ENCODE measurements at regions not wholly inside any gene's neighbourhood (a gene's known extent, or its start where the extent isn't known, plus 50 kb on each side); places are given as distances from the start of the nearest gene placed in this dataset.

DNA sequence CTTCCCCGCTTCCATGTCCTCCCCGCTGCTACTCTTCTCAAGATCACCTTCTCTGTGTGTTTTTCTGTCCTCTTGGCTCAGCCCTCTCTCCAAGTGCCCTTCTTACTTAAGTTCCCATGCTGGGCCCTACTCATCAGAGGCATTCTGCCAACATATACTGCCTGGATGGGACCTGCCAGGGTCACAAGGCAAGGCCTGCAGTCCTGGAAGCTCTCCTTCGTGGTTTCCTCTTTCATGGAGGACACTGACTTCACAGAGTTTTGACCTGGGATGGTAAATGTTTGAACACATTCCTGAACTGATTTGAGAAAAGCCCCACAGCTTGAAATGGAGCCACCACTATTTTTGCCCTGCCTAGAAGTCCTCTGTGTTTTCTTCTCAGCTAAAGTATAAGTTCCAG, 140.9 kb downstream of the TMEM30B start:
- no peak for TF ChIP-seq EP300 (IDR thresholded peaks at IDR 0.05)
- TF ChIP-seq, protein P1, sequence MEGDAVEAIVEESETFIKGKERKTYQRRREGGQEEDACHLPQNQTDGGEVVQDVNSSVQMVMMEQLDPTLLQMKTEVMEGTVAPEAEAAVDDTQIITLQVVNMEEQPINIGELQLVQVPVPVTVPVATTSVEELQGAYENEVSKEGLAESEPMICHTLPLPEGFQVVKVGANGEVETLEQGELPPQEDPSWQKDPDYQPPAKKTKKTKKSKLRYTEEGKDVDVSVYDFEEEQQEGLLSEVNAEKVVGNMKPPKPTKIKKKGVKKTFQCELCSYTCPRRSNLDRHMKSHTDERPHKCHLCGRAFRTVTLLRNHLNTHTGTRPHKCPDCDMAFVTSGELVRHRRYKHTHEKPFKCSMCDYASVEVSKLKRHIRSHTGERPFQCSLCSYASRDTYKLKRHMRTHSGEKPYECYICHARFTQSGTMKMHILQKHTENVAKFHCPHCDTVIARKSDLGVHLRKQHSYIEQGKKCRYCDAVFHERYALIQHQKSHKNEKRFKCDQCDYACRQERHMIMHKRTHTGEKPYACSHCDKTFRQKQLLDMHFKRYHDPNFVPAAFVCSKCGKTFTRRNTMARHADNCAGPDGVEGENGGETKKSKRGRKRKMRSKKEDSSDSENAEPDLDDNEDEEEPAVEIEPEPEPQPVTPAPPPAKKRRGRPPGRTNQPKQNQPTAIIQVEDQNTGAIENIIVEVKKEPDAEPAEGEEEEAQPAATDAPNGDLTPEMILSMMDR (IDR thresholded peaks at IDR 0.05), result no peak
